ENCODE measurements at regions not wholly inside any gene's neighbourhood (a gene's known extent, or its start where the extent isn't known, plus 50 kb on each side); places are given as distances from the start of the nearest gene placed in this dataset.

GRCh38 chr15:96255599-96255998 lies 74.9 kb upstream of the NR2F2 start:
- no peak for TF ChIP-seq CTCF (IDR thresholded peaks at IDR 0.05)
- TF ChIP-seq EP300 (IDR thresholded peaks at IDR 0.05), result no peak
- TF ChIP-seq POLR2A (IDR thresholded peaks at IDR 0.05), result no peak
